IPS-18c (cell line): ENCODE measurements at regions not wholly inside any gene's neighbourhood (a gene's known extent, or its start where the extent isn't known, plus 50 kb on each side); places are given as distances from the start of the nearest gene placed in this dataset.

Experiments used
- H3K4me3 ChIP-seq: 2 replicates; pipeline ENCODE4 v1.7.0; 2013; ENCODE audit warnings: low read depth, mild to moderate bottlenecking, low read length, moderate library complexity; ENCODE audit not compliant: insufficient read depth
- H3K9me3 ChIP-seq: one replicate; pipeline ENCODE4 v1.6.1; 2013; ENCODE audit warnings: mild to moderate bottlenecking, low read length, moderate library complexity; ENCODE audit not compliant: control insufficient read depth, insufficient read depth

GRCh38 chr12:112734859-112735695, 56.5 kb upstream of the RPH3A start:
- no peak overlapping the region for H3K4me3 ChIP-seq

GRCh38 chr12:112738531-112738930, 53.0 kb upstream of the RPH3A start:
- Histone ChIP-seq H3K9me3 (no peaks in the 10 kb centered on the region), H3K4me3 (no peak overlapping the region)

More at GRCh38 chr12:112734859-112735695, 56.5 kb upstream of the RPH3A start:
- no peaks in the 10 kb centered on the region for H3K9me3 ChIP-seq

GRCh38 chr12:112740387-112740934, 51.1 kb upstream of the RPH3A start:
- Histone ChIP-seq H3K4me3 (no peak overlapping the region), H3K9me3 (no peaks in the 10 kb centered on the region)

- no peak overlapping the region for H3K4me3 ChIP-seq
Measured at GRCh38 chr12:112741106-112741505, 50.4 kb upstream of the RPH3A start.

More at GRCh38 chr12:112741106-112741505, 50.4 kb upstream of the RPH3A start:
- H3K9me3 ChIP-seq: no peaks in the 10 kb centered on the region
